ENCODE measurements at regions not wholly inside any gene's neighbourhood (a gene's known extent, or its start where the extent isn't known, plus 50 kb on each side); places are given as distances from the start of the nearest gene placed in this dataset.
"Not testable (repeated sequence)": the region's sequence is repeated elsewhere in the genome, so short reads cannot be mapped to it uniquely, and the experiment has no call there.

- no peak for DNase-seq (ENCODE audit: low read depth in 2 of 2)
Measured at GRCh38 chr10:131363416-131363815, 51.9 kb upstream of the TCERG1L start.

GRCh38 chr10:131371571-131371970 is 60.0 kb upstream of the TCERG1L start:
- no peak for DNase-seq (ENCODE audit: low read depth in 2 of 2)

GRCh38 chr10:131381576-131381975 is 70.1 kb upstream of the TCERG1L start:
- no peak for DNase-seq (ENCODE audit: low read depth in 2 of 2)

GRCh38 chr10:131385161-131385872 is 73.8 kb upstream of the TCERG1L start:
- DNase-seq (ENCODE audit: low read depth in 2 of 2): not testable (repeated sequence)

GRCh38 chr10:131387018-131387529 is 75.6 kb upstream of the TCERG1L start:
- DNase-seq (ENCODE audit: low read depth in 2 of 2): no peak

- DNase-seq (ENCODE audit: low read depth in 2 of 2): no peak
Measured at GRCh38 chr10:131391936-131392335, 80.4 kb upstream of the TCERG1L start.

GRCh38 chr10:131396121-131397050 is 84.9 kb upstream of the TCERG1L start:
- no peak for DNase-seq (ENCODE audit: low read depth in 2 of 2)

- no peak for DNase-seq (ENCODE audit: low read depth in 2 of 2)
Measured at GRCh38 chr10:131398166-131398565, 86.6 kb upstream of the TCERG1L start.

- DNase-seq (ENCODE audit: low read depth in 2 of 2): no peak
Measured at GRCh38 chr10:131399981-131400380, 88.5 kb upstream of the TCERG1L start.

- DNase-seq (ENCODE audit: low read depth in 2 of 2): no peak
Measured at GRCh38 chr10:131400513-131400912, 89.0 kb upstream of the TCERG1L start.

- DNase-seq (ENCODE audit: low read depth in 2 of 2): no peak
Measured at GRCh38 chr10:131402771-131403650, 91.5 kb upstream of the TCERG1L start.

GRCh38 chr10:131403936-131404335 is 92.4 kb upstream of the TCERG1L start:
- no peak for DNase-seq (ENCODE audit: low read depth in 2 of 2)

GRCh38 chr10:131404886-131405285 is 93.4 kb upstream of the TCERG1L start:
- no peak for DNase-seq (ENCODE audit: low read depth in 2 of 2)

GRCh38 chr10:131406676-131407392 is 95.3 kb upstream of the TCERG1L start:
- DNase-seq (ENCODE audit: low read depth in 2 of 2): no peak

GRCh38 chr10:131418681-131419080 is 107.2 kb upstream of the TCERG1L start:
- DNase-seq (ENCODE audit: low read depth in 2 of 2): no peak

- no peak for DNase-seq (ENCODE audit: low read depth in 2 of 2)
Measured at GRCh38 chr10:131419797-131420196, 108.3 kb upstream of the TCERG1L start.

GRCh38 chr10:131420867-131421266 is 109.3 kb upstream of the TCERG1L start:
- no peak for DNase-seq (ENCODE audit: low read depth in 2 of 2)

- DNase-seq (ENCODE audit: low read depth in 2 of 2): no peak
Measured at GRCh38 chr10:131421381-131421780, 109.9 kb upstream of the TCERG1L start.

GRCh38 chr10:131422731-131423130 is 111.2 kb upstream of the TCERG1L start:
- no peak for DNase-seq (ENCODE audit: low read depth in 2 of 2)

- DNase-seq (ENCODE audit: low read depth in 2 of 2): no peak
Measured at GRCh38 chr10:131424053-131424452, 112.5 kb upstream of the TCERG1L start.
